ENCODE measurements at regions not wholly inside any gene's neighbourhood (a gene's known extent, or its start where the extent isn't known, plus 50 kb on each side); places are given as distances from the start of the nearest gene placed in this dataset.

- no peaks in the 10 kb centered on the region for H3K36me3 ChIP-seq
- no peaks in the 10 kb centered on the region for H3K4me1 ChIP-seq
- no peak overlapping the region for H3K27ac ChIP-seq
- H3K27me3 ChIP-seq: no peaks in the 10 kb centered on the region
- no peaks in the 10 kb centered on the region for H3K9me3 ChIP-seq
- intact Hi-C loops (cut with DNase I; ENCODE audit: low total_unique reads): no loop called here
- H3K4me3 ChIP-seq: no peak overlapping the region
- TF ChIP-seq CTCF (IDR thresholded peaks at IDR 0.05): no peak
- DNase-seq: no peak
Measured at GRCh38 chr1:193919827-193920226, 733.4 kb upstream of the B3GALT2 start.

- no peaks in the 10 kb centered on the region for H3K9me3 ChIP-seq
- no peaks in the 10 kb centered on the region for H3K4me1 ChIP-seq
- no peak overlapping the region for H3K4me3 ChIP-seq
- no peaks in the 10 kb centered on the region for H3K27me3 ChIP-seq
- intact Hi-C loops (cut with DNase I; ENCODE audit: low total_unique reads): no loop called here
- DNase-seq: no peak
- no peak for TF ChIP-seq CTCF (IDR thresholded peaks at IDR 0.05)
- no peak overlapping the region for H3K27ac ChIP-seq
- H3K36me3 ChIP-seq: no peaks in the 10 kb centered on the region
Measured at GRCh38 chr1:193916452-193916851, 730.0 kb upstream of the B3GALT2 start.

- no peak overlapping the region for H3K4me3 ChIP-seq
- H3K4me1 ChIP-seq: no peaks in the 10 kb centered on the region
- H3K27ac ChIP-seq: no peak overlapping the region
- no peaks in the 10 kb centered on the region for H3K9me3 ChIP-seq
- H3K27me3 ChIP-seq: no peaks in the 10 kb centered on the region
- intact Hi-C loops (cut with DNase I; ENCODE audit: low total_unique reads): no loop called here
- H3K36me3 ChIP-seq: no peaks in the 10 kb centered on the region
- DNase-seq: no peak
- no peak for TF ChIP-seq CTCF (IDR thresholded peaks at IDR 0.05)
Measured at GRCh38 chr1:193914871-193915270, 728.5 kb upstream of the B3GALT2 start.

- DNase-seq: no peak
- no peaks in the 10 kb centered on the region for H3K36me3 ChIP-seq
- H3K4me1 ChIP-seq: no peaks in the 10 kb centered on the region
- H3K27ac ChIP-seq: no peak overlapping the region
- no peaks in the 10 kb centered on the region for H3K27me3 ChIP-seq
- H3K4me3 ChIP-seq: no peak overlapping the region
- TF ChIP-seq CTCF (IDR thresholded peaks at IDR 0.05): no peak
- intact Hi-C loops (cut with DNase I; ENCODE audit: low total_unique reads): no loop called here
- H3K9me3 ChIP-seq: no peaks in the 10 kb centered on the region
Measured at GRCh38 chr1:193909406-193910082, 723.1 kb upstream of the B3GALT2 start.

DNA sequence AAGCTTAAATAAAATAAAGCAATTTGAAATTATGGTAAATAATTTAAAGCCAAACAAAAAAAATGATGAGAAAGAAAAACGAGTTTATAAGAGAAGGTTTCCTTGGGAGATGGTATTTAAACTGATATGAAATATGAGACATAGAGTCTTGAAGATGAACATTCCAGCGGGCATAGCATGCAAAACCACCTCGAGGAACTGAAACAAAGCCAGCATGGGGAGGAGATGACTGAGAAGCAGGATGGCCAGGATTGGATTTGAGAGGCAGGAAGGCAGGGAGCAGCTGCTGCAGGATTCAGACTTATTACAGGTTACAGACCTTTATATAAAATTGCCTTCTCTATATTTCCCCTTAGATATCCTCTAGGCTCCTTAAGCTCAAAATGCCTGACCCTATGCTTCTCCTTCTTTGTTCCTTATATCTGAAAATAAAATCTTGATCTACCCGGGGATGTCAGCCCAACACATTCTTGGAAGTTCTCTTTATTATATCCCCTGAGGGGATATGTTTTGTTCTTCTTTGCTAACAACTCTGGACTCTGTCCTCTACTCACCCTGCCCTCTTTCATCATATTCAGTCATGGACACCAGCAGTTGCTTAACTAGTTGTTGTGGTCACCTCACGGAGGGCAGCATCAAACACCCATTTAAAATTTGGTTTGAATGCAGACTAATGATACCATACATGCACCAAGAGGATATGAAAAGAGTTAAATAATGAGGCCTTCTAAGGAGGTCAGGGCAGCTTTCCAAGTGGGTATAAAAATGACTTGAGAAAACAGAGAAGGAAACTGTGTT lies 719.1 kb upstream of the B3GALT2 start:
- Histone ChIP-seq H3K4me3 (no peak overlapping the region), H3K9me3 (no peaks in the 10 kb centered on the region), H3K4me1 (no peaks in the 10 kb centered on the region), H3K27me3 (no peaks in the 10 kb centered on the region), H3K27ac (no peak overlapping the region), H3K36me3 (no peaks in the 10 kb centered on the region)
- TF ChIP-seq CTCF (IDR thresholded peaks at IDR 0.05): no peak
- DNase-seq: no peak
- intact Hi-C loops (cut with DNase I; ENCODE audit: low total_unique reads): no loop called here

All from tibial artery (tissue), 4 donors.